Karpas-422 (cell line): ENCODE measurements at regions not wholly inside any gene's neighbourhood (a gene's known extent, or its start where the extent isn't known, plus 50 kb on each side); places are given as distances from the start of the nearest gene placed in this dataset.

Experiments used
- DNase-seq: peaks from one replicate; pipeline ENCODE4 v3.0.0-alpha.2; 2015
- H2AFZ ChIP-seq: fragments of 200-600 bp; sonication (generic); 2 replicates; pipeline ENCODE4 v1.6.1; 2014; ENCODE audit warnings: antibody characterized with exemption, low read length, mixed read lengths
- H3K27ac ChIP-seq: fragments of 200-600 bp; sonication (generic); 2 replicates; pipeline ENCODE4 v1.5.1; 2014; ENCODE audit warnings: mild to moderate bottlenecking, low read length, moderate library complexity
- H3K27me3 ChIP-seq: fragments of 200-600 bp; sonication (generic); 2 replicates; pipeline ENCODE4 v1.6.1; 2014; ENCODE audit warnings: low read length, mixed read lengths
- H3K36me3 ChIP-seq: fragments of 200-600 bp; sonication (generic); 2 replicates; pipeline ENCODE4 v1.6.1; 2014; ENCODE audit warnings: low read length, mixed read lengths; ENCODE audit not compliant: insufficient read depth
- H3K4me1 ChIP-seq: fragments of 200-600 bp; sonication (generic); 2 replicates; pipeline ENCODE4 v1.6.1; 2014; ENCODE audit warnings: mild to moderate bottlenecking, low read length, mixed read lengths
- H3K4me2 ChIP-seq: fragments of 200-600 bp; sonication (generic); 2 replicates; pipeline ENCODE4 v1.6.1; 2014; ENCODE audit warnings: low read length, low read depth, mild to moderate bottlenecking; ENCODE audit not compliant: poor library complexity, severe bottlenecking
- H3K4me3 ChIP-seq: fragments of 200-600 bp; sonication (generic); 2 replicates; pipeline ENCODE4 v1.5.1; 2014; ENCODE audit warnings: mild to moderate bottlenecking, antibody characterized with exemption, low read length, mixed read lengths
- H3K79me2 ChIP-seq: fragments of 200-600 bp; sonication (generic); 2 replicates; pipeline ENCODE4 v1.6.1; 2014; ENCODE audit warnings: mild to moderate bottlenecking, low read length, mixed read lengths
- H3K9ac ChIP-seq: fragments of 200-600 bp; sonication (generic); 2 replicates; pipeline ENCODE4 v1.6.0; 2014; ENCODE audit warnings: low read length
- H3K9me2 ChIP-seq: fragments of 200-600 bp; sonication (generic), shearing (Covaris generic); replicated peaks from 2 replicates; pipeline ENCODE4 v1.6.0; 2014; ENCODE audit warnings: mild to moderate bottlenecking, low read length, moderate library complexity; ENCODE audit not compliant: insufficient read depth
- H3K9me3 ChIP-seq: fragments of 300-700, 200-600 bp; sonication (generic); 2 replicates; pipeline ENCODE4 v1.6.1; 2014; ENCODE audit warnings: low read length, mixed read lengths
- H4K20me1 ChIP-seq: fragments of 200-600 bp; sonication (generic); 2 replicates; pipeline ENCODE4 v1.6.1; 2014; ENCODE audit warnings: mild to moderate bottlenecking, antibody characterized with exemption, low read length, low read depth; ENCODE audit not compliant: insufficient read depth

- H3K4me3 ChIP-seq = no peak overlapping the region
- H3K9me3 ChIP-seq = peaks cover 21% of the 10 kb centered on the region; the same call in 1 of the 2 replicates
- H3K27ac ChIP-seq = no peak overlapping the region
- no peak overlapping the region for H2AFZ ChIP-seq
- no peaks in the 10 kb centered on the region for H3K36me3 ChIP-seq
- no peak overlapping the region for H3K4me2 ChIP-seq
- no peaks in the 10 kb centered on the region for H4K20me1 ChIP-seq
- H3K9me2 ChIP-seq = no peaks in the 10 kb centered on the region
- H3K79me2 ChIP-seq = no peaks in the 10 kb centered on the region
- no peak overlapping the region for H3K9ac ChIP-seq
- H3K4me1 ChIP-seq = no peaks in the 10 kb centered on the region
- DNase-seq = no peak
- H3K27me3 ChIP-seq = no peaks in the 10 kb centered on the region
Measured at GRCh38 chr12:38155020-38155395, 161.6 kb upstream of the ALG10B start.

GRCh38 chr12:38155526-38156496 is 160.8 kb upstream of the ALG10B start:
- no peak overlapping the region for H3K4me3 ChIP-seq
- no peaks in the 10 kb centered on the region for H3K36me3 ChIP-seq
- H3K79me2 ChIP-seq = no peaks in the 10 kb centered on the region
- no peaks in the 10 kb centered on the region for H4K20me1 ChIP-seq
- no peaks in the 10 kb centered on the region for H3K4me1 ChIP-seq
- H3K27me3 ChIP-seq = no peaks in the 10 kb centered on the region
- H3K9me3 ChIP-seq = peaks cover 21% of the 10 kb centered on the region; the same call in 1 of the 2 replicates
- no peak overlapping the region for H2AFZ ChIP-seq
- no peak overlapping the region for H3K4me2 ChIP-seq
- H3K9me2 ChIP-seq = no peaks in the 10 kb centered on the region
- H3K27ac ChIP-seq = no peak overlapping the region
- H3K9ac ChIP-seq = no peak overlapping the region
- no peak for DNase-seq

- no peaks in the 10 kb centered on the region for H3K27me3 ChIP-seq
- no peaks in the 10 kb centered on the region for H3K4me1 ChIP-seq
- H3K4me3 ChIP-seq = no peak overlapping the region
- no peaks in the 10 kb centered on the region for H3K36me3 ChIP-seq
- no peak for DNase-seq
- H4K20me1 ChIP-seq = no peaks in the 10 kb centered on the region
- H3K9ac ChIP-seq = no peak overlapping the region
- peaks cover 21% of the 10 kb centered on the region; the same call in 1 of the 2 replicates for H3K9me3 ChIP-seq
- no peaks in the 10 kb centered on the region for H3K9me2 ChIP-seq
- no peak overlapping the region for H2AFZ ChIP-seq
- H3K4me2 ChIP-seq = no peak overlapping the region
- no peak overlapping the region for H3K27ac ChIP-seq
- H3K79me2 ChIP-seq = no peaks in the 10 kb centered on the region
Measured at GRCh38 chr12:38156497-38157245, 159.9 kb upstream of the ALG10B start.

- Histone ChIP-seq H3K9me2 (no peaks in the 10 kb centered on the region), H3K27ac (no peak overlapping the region), H3K4me2 (no peak overlapping the region), H3K9ac (no peak overlapping the region), H2AFZ (no peak overlapping the region), H3K27me3 (no peaks in the 10 kb centered on the region), H3K79me2 (no peaks in the 10 kb centered on the region), H4K20me1 (no peaks in the 10 kb centered on the region), H3K36me3 (no peaks in the 10 kb centered on the region), H3K4me3 (no peak overlapping the region), H3K9me3 (peaks cover 17% of the 10 kb centered on the region; the same call in 1 of the 2 replicates), H3K4me1 (no peaks in the 10 kb centered on the region)
- DNase-seq = no peak
Measured at GRCh38 chr12:38157274-38157932, 159.2 kb upstream of the ALG10B start.

- H3K9ac ChIP-seq = no peak overlapping the region
- no peaks in the 10 kb centered on the region for H3K79me2 ChIP-seq
- no peak for DNase-seq
- no peaks in the 10 kb centered on the region for H3K9me2 ChIP-seq
- no peaks in the 10 kb centered on the region for H3K36me3 ChIP-seq
- no peak overlapping the region for H3K27ac ChIP-seq
- H3K4me3 ChIP-seq = no peak overlapping the region
- H3K4me2 ChIP-seq = no peak overlapping the region
- H4K20me1 ChIP-seq = no peaks in the 10 kb centered on the region
- no peaks in the 10 kb centered on the region for H3K27me3 ChIP-seq
- H3K9me3 ChIP-seq = peaks cover 14% of the 10 kb centered on the region; the same call in 1 of the 2 replicates
- no peak overlapping the region for H2AFZ ChIP-seq
- no peaks in the 10 kb centered on the region for H3K4me1 ChIP-seq
Measured at GRCh38 chr12:38157933-38158401, 158.6 kb upstream of the ALG10B start.

GRCh38 chr12:38158428-38159091 is 158.0 kb upstream of the ALG10B start:
- H4K20me1 ChIP-seq = no peaks in the 10 kb centered on the region
- no peak for DNase-seq
- H3K36me3 ChIP-seq = no peaks in the 10 kb centered on the region
- H3K4me1 ChIP-seq = no peaks in the 10 kb centered on the region
- no peaks in the 10 kb centered on the region for H3K9me2 ChIP-seq
- no peaks in the 10 kb centered on the region for H3K79me2 ChIP-seq
- H3K9me3 ChIP-seq = peaks cover 14% of the 10 kb centered on the region; the same call in 1 of the 2 replicates
- no peak overlapping the region for H3K4me3 ChIP-seq
- H3K9ac ChIP-seq = no peak overlapping the region
- no peak overlapping the region for H3K27ac ChIP-seq
- no peak overlapping the region for H3K4me2 ChIP-seq
- H3K27me3 ChIP-seq = no peaks in the 10 kb centered on the region
- no peak overlapping the region for H2AFZ ChIP-seq

- no peaks in the 10 kb centered on the region for H3K9me2 ChIP-seq
- no peak overlapping the region for H3K4me2 ChIP-seq
- no peak overlapping the region for H3K4me3 ChIP-seq
- no peak overlapping the region for H2AFZ ChIP-seq
- no peaks in the 10 kb centered on the region for H3K4me1 ChIP-seq
- no peaks in the 10 kb centered on the region for H3K79me2 ChIP-seq
- no peaks in the 10 kb centered on the region for H3K27me3 ChIP-seq
- peaks cover 14% of the 10 kb centered on the region; the same call in 1 of the 2 replicates for H3K9me3 ChIP-seq
- H3K9ac ChIP-seq = no peak overlapping the region
- no peak for DNase-seq
- no peak overlapping the region for H3K27ac ChIP-seq
- no peaks in the 10 kb centered on the region for H4K20me1 ChIP-seq
- no peaks in the 10 kb centered on the region for H3K36me3 ChIP-seq
Measured at GRCh38 chr12:38159092-38159551, 157.5 kb upstream of the ALG10B start.
